Right atrium auricular region (tissue), 2 donors: ENCODE measurements at regions not wholly inside any gene's neighbourhood (a gene's known extent, or its start where the extent isn't known, plus 50 kb on each side); places are given as distances from the start of the nearest gene placed in this dataset.

Source experiments
- DNase-seq: peaks from one replicate; pipeline ENCODE4 v3.0.0-alpha.2; 2019; ENCODE audit warnings: low spot score
- H3K27ac ChIP-seq, 2 donors: fragments of 200-600 bp; sonication (generic); 1 replicate in 1 of 2; 2 replicates in 1 of 2; pipeline ENCODE4 v1.5.1; 2016 to 2019
- H3K27me3 ChIP-seq, 2 donors: fragments of 200-600 bp; sonication (generic); one replicate each; pipeline versions ENCODE4 v1.5.1 to v1.6.0; 2017 to 2019
- H3K36me3 ChIP-seq: fragments of 200-600 bp; sonication (generic); one replicate; pipeline ENCODE4 v1.5.1; 2016
- H3K4me1 ChIP-seq, 2 donors: fragments of 200-600 bp; sonication (generic); one replicate each; pipeline versions ENCODE4 v1.5.1 to v1.6.0; 2017 to 2019
- H3K4me3 ChIP-seq, 2 donors: fragments of 200-600 bp; sonication (generic); 1 replicate in 1 of 2; 2 replicates in 1 of 2; pipeline ENCODE4 v1.5.1; 2017 to 2019; ENCODE audit warnings: mild to moderate bottlenecking in 1 of 2, moderate library complexity in 1 of 2
- H3K9me3 ChIP-seq, 2 donors: fragments of 200-600 bp; sonication (generic); one replicate each; pipeline ENCODE4 v1.5.1; 2019
- TF ChIP-seq, protein P1 (sequence below), 2 donors: fragments of 200-600 bp; sonication (generic); IDR thresholded peaks; one replicate each; pipeline ENCODE4 v1.5.1; 2019; ENCODE audit warnings: antibody characterized with exemption in 2 of 2

DNA sequence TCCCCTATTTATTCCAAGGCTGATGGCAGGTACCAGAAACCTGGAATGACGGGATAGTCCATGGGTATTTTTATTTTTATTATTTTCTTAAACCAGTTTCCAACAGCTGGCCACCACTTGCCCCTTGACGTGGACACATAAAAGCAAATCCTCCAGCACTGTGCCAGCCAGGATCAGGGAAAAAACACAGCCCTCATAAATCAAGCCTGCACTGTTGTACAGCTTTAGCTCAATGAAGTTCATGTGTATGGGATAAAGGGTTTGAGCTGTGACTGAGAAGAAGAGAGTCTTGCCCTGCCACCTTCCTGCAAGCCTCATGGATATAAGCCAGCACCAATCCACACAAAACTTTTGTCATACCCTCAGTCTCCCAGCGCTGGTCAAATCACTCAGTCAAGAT, 303.8 kb upstream of the SPAG17 start:
- Histone ChIP-seq H3K27me3 (no peaks in the 10 kb centered on the region), H3K4me3 (no peak overlapping the region), H3K4me1 (no peaks in the 10 kb centered on the region), H3K27ac (no peak overlapping the region), H3K36me3 (no peaks in the 10 kb centered on the region), H3K9me3 (no peaks in the 10 kb centered on the region)
- TF ChIP-seq, protein P1, sequence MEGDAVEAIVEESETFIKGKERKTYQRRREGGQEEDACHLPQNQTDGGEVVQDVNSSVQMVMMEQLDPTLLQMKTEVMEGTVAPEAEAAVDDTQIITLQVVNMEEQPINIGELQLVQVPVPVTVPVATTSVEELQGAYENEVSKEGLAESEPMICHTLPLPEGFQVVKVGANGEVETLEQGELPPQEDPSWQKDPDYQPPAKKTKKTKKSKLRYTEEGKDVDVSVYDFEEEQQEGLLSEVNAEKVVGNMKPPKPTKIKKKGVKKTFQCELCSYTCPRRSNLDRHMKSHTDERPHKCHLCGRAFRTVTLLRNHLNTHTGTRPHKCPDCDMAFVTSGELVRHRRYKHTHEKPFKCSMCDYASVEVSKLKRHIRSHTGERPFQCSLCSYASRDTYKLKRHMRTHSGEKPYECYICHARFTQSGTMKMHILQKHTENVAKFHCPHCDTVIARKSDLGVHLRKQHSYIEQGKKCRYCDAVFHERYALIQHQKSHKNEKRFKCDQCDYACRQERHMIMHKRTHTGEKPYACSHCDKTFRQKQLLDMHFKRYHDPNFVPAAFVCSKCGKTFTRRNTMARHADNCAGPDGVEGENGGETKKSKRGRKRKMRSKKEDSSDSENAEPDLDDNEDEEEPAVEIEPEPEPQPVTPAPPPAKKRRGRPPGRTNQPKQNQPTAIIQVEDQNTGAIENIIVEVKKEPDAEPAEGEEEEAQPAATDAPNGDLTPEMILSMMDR (IDR thresholded peaks at IDR 0.05): no peak
- no peak for DNase-seq

- Histone ChIP-seq H3K36me3 (no peaks in the 10 kb centered on the region), H3K4me3 (no peak overlapping the region), H3K4me1 (no peaks in the 10 kb centered on the region), H3K27me3 (no peaks in the 10 kb centered on the region), H3K9me3 (no peaks in the 10 kb centered on the region), H3K27ac (no peak overlapping the region)
- TF ChIP-seq, protein P1 (IDR thresholded peaks at IDR 0.05): no peak
- DNase-seq: no peak
Measured at GRCh38 chr1:118487932-118488331, 302.9 kb upstream of the SPAG17 start.

DNA sequence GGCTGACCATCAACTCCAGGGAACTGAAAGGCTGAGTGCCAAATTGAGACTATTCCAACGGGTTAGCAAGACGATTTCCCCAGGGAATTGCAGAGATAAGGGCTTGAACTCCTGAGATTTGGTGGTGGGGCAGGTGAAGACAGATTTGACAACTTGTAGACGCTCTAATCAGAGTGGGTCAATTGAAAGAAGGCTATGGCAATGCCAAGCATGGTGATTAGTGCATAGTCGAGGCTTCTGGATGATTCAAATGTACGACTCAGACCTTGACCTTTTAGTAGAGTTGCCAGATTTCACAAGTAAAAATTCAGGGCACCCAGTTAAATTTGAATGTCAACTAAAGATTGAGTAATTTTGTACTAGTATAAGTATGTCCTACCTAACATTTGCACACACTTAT, 302.1 kb upstream of the SPAG17 start:
- no peak for DNase-seq
- Histone ChIP-seq H3K4me3 (no peak overlapping the region), H3K27ac (no peak overlapping the region), H3K4me1 (no peaks in the 10 kb centered on the region), H3K9me3 (no peaks in the 10 kb centered on the region), H3K27me3 (no peaks in the 10 kb centered on the region), H3K36me3 (no peaks in the 10 kb centered on the region)
- TF ChIP-seq, protein P1 (IDR thresholded peaks at IDR 0.05): no peak

DNA sequence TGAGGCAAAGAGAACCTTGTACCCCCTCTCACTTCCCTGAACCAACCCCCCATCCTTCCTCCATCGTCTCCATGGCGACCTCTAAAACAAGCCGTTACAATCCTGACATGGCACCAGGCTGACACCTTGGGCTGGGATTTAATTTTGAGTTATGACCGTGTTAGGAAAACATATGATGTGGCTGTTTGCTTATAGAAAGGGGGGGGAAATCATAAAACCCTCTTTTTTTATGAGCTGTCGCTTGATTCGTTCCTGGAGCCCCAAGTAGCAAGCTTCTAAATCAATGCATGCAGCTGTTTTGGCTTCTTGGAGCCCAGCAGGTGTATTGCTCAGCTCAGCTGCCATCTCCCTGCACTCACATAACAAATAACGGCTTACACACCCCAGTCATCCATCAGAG, 301.2 kb upstream of the SPAG17 start:
- no peak overlapping the region for H3K27ac ChIP-seq
- DNase-seq: no peak
- no peaks in the 10 kb centered on the region for H3K36me3 ChIP-seq
- TF ChIP-seq, protein P1 (IDR thresholded peaks at IDR 0.05): no peak
- H3K4me1 ChIP-seq: no peaks in the 10 kb centered on the region
- H3K9me3 ChIP-seq: no peaks in the 10 kb centered on the region
- no peak overlapping the region for H3K4me3 ChIP-seq
- no peaks in the 10 kb centered on the region for H3K27me3 ChIP-seq

GRCh38 chr1:118485757-118486156, 300.7 kb upstream of the SPAG17 start:
- Histone ChIP-seq H3K36me3 (no peaks in the 10 kb centered on the region), H3K27ac (no peak overlapping the region), H3K4me3 (no peak overlapping the region), H3K27me3 (no peaks in the 10 kb centered on the region), H3K4me1 (no peaks in the 10 kb centered on the region), H3K9me3 (no peaks in the 10 kb centered on the region)
- DNase-seq: no peak
- TF ChIP-seq, protein P1 (IDR thresholded peaks at IDR 0.05): no peak

- Histone ChIP-seq H3K36me3 (no peaks in the 10 kb centered on the region), H3K27ac (no peak overlapping the region), H3K9me3 (no peaks in the 10 kb centered on the region), H3K27me3 (no peaks in the 10 kb centered on the region), H3K4me1 (no peaks in the 10 kb centered on the region), H3K4me3 (no peak overlapping the region)
- no peak for DNase-seq
- TF ChIP-seq, protein P1 (IDR thresholded peaks at IDR 0.05): no peak
Measured at GRCh38 chr1:118484893-118485292, 299.9 kb upstream of the SPAG17 start.
